ENCODE measurements at regions not wholly inside any gene's neighbourhood (a gene's known extent, or its start where the extent isn't known, plus 50 kb on each side); places are given as distances from the start of the nearest gene placed in this dataset.

- DNase-seq (ENCODE audit: low read depth in 4 of 4, low spot score in 2 of 4): no peak
Observed at GRCh38 chr3:171954690-171955383, 84.5 kb upstream of the FNDC3B start.

- no peak for DNase-seq (ENCODE audit: low read depth in 4 of 4, low spot score in 2 of 4)
Observed at GRCh38 chr3:171955598-171955997, 83.8 kb upstream of the FNDC3B start.

- DNase-seq (ENCODE audit: low read depth in 4 of 4, low spot score in 2 of 4): no peak
Observed at GRCh38 chr3:171956181-171956683, 83.1 kb upstream of the FNDC3B start.

- no peak for DNase-seq (ENCODE audit: low read depth in 4 of 4, low spot score in 2 of 4)
Observed at GRCh38 chr3:171956705-171957104, 82.7 kb upstream of the FNDC3B start.

GRCh38 chr3:171959532-171960089 lies 79.8 kb upstream of the FNDC3B start:
- no peak for DNase-seq (ENCODE audit: low read depth in 4 of 4, low spot score in 2 of 4)

- no peak for DNase-seq (ENCODE audit: low read depth in 4 of 4, low spot score in 2 of 4)
Observed at GRCh38 chr3:171960159-171960558, 79.2 kb upstream of the FNDC3B start.

- DNase-seq (ENCODE audit: low read depth in 4 of 4, low spot score in 2 of 4): no peak
Observed at GRCh38 chr3:171962137-171962720, 77.1 kb upstream of the FNDC3B start.

- no peak for DNase-seq (ENCODE audit: low read depth in 4 of 4, low spot score in 2 of 4)
Observed at GRCh38 chr3:171963546-171963945, 75.8 kb upstream of the FNDC3B start.

- DNase-seq (ENCODE audit: low read depth in 4 of 4, low spot score in 2 of 4): no peak
Observed at GRCh38 chr3:171965067-171965712, 74.2 kb upstream of the FNDC3B start.

GRCh38 chr3:171966533-171967136 lies 72.7 kb upstream of the FNDC3B start:
- no peak for DNase-seq (ENCODE audit: low read depth in 4 of 4, low spot score in 2 of 4)

GRCh38 chr3:171967137-171967783 lies 72.1 kb upstream of the FNDC3B start:
- DNase-seq (ENCODE audit: low read depth in 4 of 4, low spot score in 2 of 4): no peak

GRCh38 chr3:171967932-171968678 lies 71.3 kb upstream of the FNDC3B start:
- DNase-seq (ENCODE audit: low read depth in 4 of 4, low spot score in 2 of 4): no peak

GRCh38 chr3:171970301-171970788 lies 69.0 kb upstream of the FNDC3B start:
- DNase-seq (ENCODE audit: low read depth in 4 of 4, low spot score in 2 of 4): no peak

GRCh38 chr3:171971919-171972514 lies 67.4 kb upstream of the FNDC3B start:
- no peak for DNase-seq (ENCODE audit: low read depth in 4 of 4, low spot score in 2 of 4)

- no peak for DNase-seq (ENCODE audit: low read depth in 4 of 4, low spot score in 2 of 4)
Observed at GRCh38 chr3:171972871-171973348, 66.5 kb upstream of the FNDC3B start.

- DNase-seq (ENCODE audit: low read depth in 4 of 4, low spot score in 2 of 4): no peak
Observed at GRCh38 chr3:171974986-171975837, 64.2 kb upstream of the FNDC3B start.

GRCh38 chr3:171976526-171976925 lies 62.9 kb upstream of the FNDC3B start:
- DNase-seq (ENCODE audit: low read depth in 4 of 4, low spot score in 2 of 4): no peak

- no peak for DNase-seq (ENCODE audit: low read depth in 4 of 4, low spot score in 2 of 4)
Observed at GRCh38 chr3:171977441-171977840, 61.9 kb upstream of the FNDC3B start.

Measured in left renal cortex interstitium (tissue), 4 donors.